ENCODE measurements at regions not wholly inside any gene's neighbourhood (a gene's known extent, or its start where the extent isn't known, plus 50 kb on each side); places are given as distances from the start of the nearest gene placed in this dataset.

DNA sequence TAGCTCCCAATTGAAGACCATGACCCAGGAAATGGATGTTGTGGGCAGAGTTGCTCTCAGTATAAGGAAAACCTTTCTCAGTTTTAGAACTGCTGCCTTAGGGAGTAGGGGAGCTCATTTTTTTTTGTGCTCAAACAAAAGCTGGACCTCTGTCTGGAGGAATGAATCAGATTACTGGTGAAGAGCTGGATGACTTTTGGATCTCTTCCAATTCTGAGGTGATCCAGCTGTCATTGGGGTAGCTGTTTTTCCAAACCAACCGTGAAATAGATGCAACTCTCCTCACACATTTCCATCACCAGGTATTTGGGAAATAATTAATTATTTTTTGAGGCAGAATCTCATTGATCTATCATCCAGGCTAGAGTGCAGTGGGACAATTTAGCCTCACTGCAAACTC lies 251.3 kb upstream of the PLET1 start:
- TF ChIP-seq, protein P1, sequence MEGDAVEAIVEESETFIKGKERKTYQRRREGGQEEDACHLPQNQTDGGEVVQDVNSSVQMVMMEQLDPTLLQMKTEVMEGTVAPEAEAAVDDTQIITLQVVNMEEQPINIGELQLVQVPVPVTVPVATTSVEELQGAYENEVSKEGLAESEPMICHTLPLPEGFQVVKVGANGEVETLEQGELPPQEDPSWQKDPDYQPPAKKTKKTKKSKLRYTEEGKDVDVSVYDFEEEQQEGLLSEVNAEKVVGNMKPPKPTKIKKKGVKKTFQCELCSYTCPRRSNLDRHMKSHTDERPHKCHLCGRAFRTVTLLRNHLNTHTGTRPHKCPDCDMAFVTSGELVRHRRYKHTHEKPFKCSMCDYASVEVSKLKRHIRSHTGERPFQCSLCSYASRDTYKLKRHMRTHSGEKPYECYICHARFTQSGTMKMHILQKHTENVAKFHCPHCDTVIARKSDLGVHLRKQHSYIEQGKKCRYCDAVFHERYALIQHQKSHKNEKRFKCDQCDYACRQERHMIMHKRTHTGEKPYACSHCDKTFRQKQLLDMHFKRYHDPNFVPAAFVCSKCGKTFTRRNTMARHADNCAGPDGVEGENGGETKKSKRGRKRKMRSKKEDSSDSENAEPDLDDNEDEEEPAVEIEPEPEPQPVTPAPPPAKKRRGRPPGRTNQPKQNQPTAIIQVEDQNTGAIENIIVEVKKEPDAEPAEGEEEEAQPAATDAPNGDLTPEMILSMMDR (IDR thresholded peaks at IDR 0.05): no peak
- no peak for TF ChIP-seq POLR2A (IDR thresholded peaks at IDR 0.05)

Measured in transverse colon (tissue), 3 donors.